OCI-LY1 (cell line): ENCODE measurements at regions not wholly inside any gene's neighbourhood (a gene's known extent, or its start where the extent isn't known, plus 50 kb on each side); places are given as distances from the start of the nearest gene placed in this dataset.

Experiments used
- H2AFZ ChIP-seq: fragments of 200-600 bp; sonication (generic), shearing (Covaris generic); 2 replicates; pipeline ENCODE4 v1.6.0; 2014; ENCODE audit warnings: antibody characterized with exemption, mild to moderate bottlenecking, low read length
- H3F3A ChIP-seq: fragments of 200-600 bp; sonication (generic), shearing (Covaris generic); 2 replicates; pipeline ENCODE4 v1.6.0; 2014; ENCODE audit warnings: mild to moderate bottlenecking, antibody characterized with exemption, low read length, moderate library complexity; ENCODE audit not compliant: insufficient read depth
- H3K27ac ChIP-seq: fragments of 200-600 bp; sonication (generic); 2 replicates; pipeline ENCODE4 v1.5.1; 2014; ENCODE audit warnings: low read length, mixed run types, mild to moderate bottlenecking, low read depth; ENCODE audit not compliant: poor library complexity, severe bottlenecking
- H3K27me3 ChIP-seq: fragments of 200-600 bp; sonication (generic); 2 replicates; pipeline ENCODE4 v1.6.0; 2014; ENCODE audit warnings: antibody characterized with exemption, mild to moderate bottlenecking, low read length, moderate library complexity; ENCODE audit not compliant: insufficient read depth
- H3K36me3 ChIP-seq: fragments of 200-600 bp; sonication (generic); 2 replicates; pipeline ENCODE4 v1.6.1; 2014; ENCODE audit warnings: mild to moderate bottlenecking, antibody characterized with exemption, low read length, moderate library complexity, mixed read lengths; ENCODE audit not compliant: insufficient read depth
- H3K4me1 ChIP-seq: fragments of 200-600 bp; sonication (generic); 2 replicates; pipeline ENCODE4 v1.5.1; 2014; ENCODE audit warnings: mild to moderate bottlenecking, low read length, moderate library complexity; ENCODE audit not compliant: insufficient read depth, severe bottlenecking
- H3K4me2 ChIP-seq: fragments of 200-600 bp; sonication (generic), shearing (Covaris generic); 2 replicates; pipeline ENCODE4 v1.6.1; 2014; ENCODE audit warnings: low read length
- H3K4me3 ChIP-seq: fragments of 200-600 bp; sonication (generic); 2 replicates; pipeline ENCODE4 v1.5.1; 2014; ENCODE audit warnings: low read length, low read depth, mild to moderate bottlenecking, mixed read lengths; ENCODE audit not compliant: poor library complexity, severe bottlenecking
- H3K79me2 ChIP-seq: fragments of 200-600 bp; shearing (Covaris generic); 2 replicates; pipeline ENCODE4 v1.6.1; 2016; ENCODE audit warnings: mixed run types, low read length, mixed read lengths; ENCODE audit not compliant: insufficient read depth
- H3K9ac ChIP-seq: fragments of 200-600 bp; sonication (generic), shearing (Covaris generic); 2 replicates; pipeline ENCODE4 v1.6.1; 2014; ENCODE audit warnings: mild to moderate bottlenecking, low read length, mixed read lengths
- H3K9me2 ChIP-seq: fragments of 200-600 bp; sonication (generic), shearing (Covaris generic); 2 replicates; pipeline ENCODE4 v1.6.1; 2014; ENCODE audit warnings: low read depth, mild to moderate bottlenecking, low read length, mixed read lengths
- H3K9me3 ChIP-seq: fragments of 200-600 bp; shearing (Covaris generic); 2 replicates; pipeline ENCODE4 v1.6.1; 2014; ENCODE audit warnings: low read length, mixed read lengths
- H4K20me1 ChIP-seq: fragments of 200-600 bp; sonication (generic), shearing (Covaris generic); 2 replicates; pipeline ENCODE4 v1.6.0; 2016; ENCODE audit warnings: mild to moderate bottlenecking, low read length; ENCODE audit not compliant: insufficient read depth
- CTCF ChIP-seq: fragments of 200-600 bp; sonication (generic), shearing (Covaris generic); IDR thresholded peaks from 2 replicates; pipeline ENCODE4 v1.5.1; 2017; ENCODE audit warnings: mild to moderate bottlenecking, antibody characterized with exemption, low read length, moderate library complexity, mixed read lengths
- EZH2 ChIP-seq: fragments of 200-600 bp; sonication (generic), shearing (Covaris generic); IDR thresholded peaks from 2 replicates; pipeline ENCODE4 v1.8.0; 2017; ENCODE audit warnings: borderline replicate concordance, mixed run types, mild to moderate bottlenecking, antibody characterized with exemption, low read length, moderate library complexity, mixed read lengths

GRCh38 chr4:62531264-62531663 lies 1331.1 kb downstream of the ADGRL3 start:
- no peak overlapping the region for H3K4me2 ChIP-seq
- no peaks in the 10 kb centered on the region for H4K20me1 ChIP-seq
- no peak overlapping the region for H3K4me3 ChIP-seq
- H3K36me3 ChIP-seq = no peaks in the 10 kb centered on the region
- H3K4me1 ChIP-seq = no peaks in the 10 kb centered on the region
- TF ChIP-seq CTCF = no peak
- TF ChIP-seq EZH2 = no peak
- no peaks in the 10 kb centered on the region for H3K9me3 ChIP-seq
- H3K9ac ChIP-seq = no peak overlapping the region
- no peak overlapping the region for H2AFZ ChIP-seq
- no peaks in the 10 kb centered on the region for H3K79me2 ChIP-seq
- no peaks in the 10 kb centered on the region for H3F3A ChIP-seq
- H3K27ac ChIP-seq = no peak overlapping the region
- no peaks in the 10 kb centered on the region for H3K27me3 ChIP-seq
- no peaks in the 10 kb centered on the region for H3K9me2 ChIP-seq

GRCh38 chr4:62528874-62529273 lies 1328.7 kb downstream of the ADGRL3 start:
- H3K27me3 ChIP-seq = no peaks in the 10 kb centered on the region
- TF ChIP-seq CTCF (no peak), EZH2 (no peak)

GRCh38 chr4:62526671-62527070 lies 1326.5 kb downstream of the ADGRL3 start:
- Histone ChIP-seq H3K9me3 (no peaks in the 10 kb centered on the region), H3K4me2 (no peak overlapping the region), H2AFZ (no peak overlapping the region), H3F3A (no peaks in the 10 kb centered on the region), H3K4me3 (no peak overlapping the region), H3K27ac (no peak overlapping the region), H3K9me2 (no peaks in the 10 kb centered on the region), H3K27me3 (no peaks in the 10 kb centered on the region), H3K4me1 (no peaks in the 10 kb centered on the region), H3K36me3 (no peaks in the 10 kb centered on the region), H4K20me1 (no peaks in the 10 kb centered on the region), H3K79me2 (no peaks in the 10 kb centered on the region), H3K9ac (no peak overlapping the region)
- no peak for TF ChIP-seq EZH2
- TF ChIP-seq CTCF = no peak

More at GRCh38 chr4:62528874-62529273, 1328.7 kb downstream of the ADGRL3 start:
- no peaks in the 10 kb centered on the region for H3K79me2 ChIP-seq
- no peaks in the 10 kb centered on the region for H3F3A ChIP-seq
- H3K4me1 ChIP-seq = no peaks in the 10 kb centered on the region
- no peak overlapping the region for H3K4me2 ChIP-seq
- H3K4me3 ChIP-seq = no peak overlapping the region
- no peak overlapping the region for H3K27ac ChIP-seq
- no peaks in the 10 kb centered on the region for H3K9me2 ChIP-seq
- H4K20me1 ChIP-seq = no peaks in the 10 kb centered on the region
- no peaks in the 10 kb centered on the region for H3K9me3 ChIP-seq
- H3K36me3 ChIP-seq = no peaks in the 10 kb centered on the region
- H3K9ac ChIP-seq = no peak overlapping the region
- H2AFZ ChIP-seq = no peak overlapping the region
